ENCODE measurements at regions not wholly inside any gene's neighbourhood (a gene's known extent, or its start where the extent isn't known, plus 50 kb on each side); places are given as distances from the start of the nearest gene placed in this dataset.

- TF ChIP-seq EZH2 (IDR thresholded peaks at IDR 0.05; ENCODE audit: borderline replicate concordance, low read length) (no peak), CTCF (IDR thresholded peaks at IDR 0.05; ENCODE audit: low read length) (no peak)
Observed at GRCh38 chr15:95121191-95121590, 889.8 kb downstream of the MCTP2 start.
